Uterus (tissue), 3 donors: ENCODE measurements at regions not wholly inside any gene's neighbourhood (a gene's known extent, or its start where the extent isn't known, plus 50 kb on each side); places are given as distances from the start of the nearest gene placed in this dataset. TPM values are rescaled to one million over a fixed set of nuclear protein-coding genes. Genes with fewer than 3 reads are reported as not detected.

ENCODE experiments used
- DNase-seq, 2 donors: peaks; one replicate each; pipeline ENCODE4 v3.0.0-alpha.2; 2019 to 2020
- H3K27ac ChIP-seq, 2 donors: fragments of 200-600 bp; sonication (generic); 1 replicate in 1 of 2; 2 replicates in 1 of 2; pipeline ENCODE4 v1.5.1; 2016 to 2018
- H3K27me3 ChIP-seq, 2 donors: fragments of 200-600 bp; sonication (generic); one replicate each; pipeline ENCODE4 v1.5.1; 2018 to 2019; ENCODE audit warnings: control low read depth in 1 of 2
- H3K36me3 ChIP-seq, 2 donors: fragments of 200-600 bp; sonication (generic); one replicate each; pipeline ENCODE4 v1.5.1; 2019; ENCODE audit warnings: control low read depth in 1 of 2
- H3K4me1 ChIP-seq, 2 donors: fragments of 200-600 bp; sonication (generic); one replicate each; pipeline ENCODE4 v1.5.1; 2018 to 2019; ENCODE audit warnings: control low read depth in 1 of 2
- H3K4me3 ChIP-seq, 2 donors: fragments of 200-600 bp; sonication (generic); 1 replicate in 1 of 2; 2 replicates in 1 of 2; pipeline ENCODE4 v1.5.1; 2018 to 2019; ENCODE audit warnings: mild to moderate bottlenecking in 1 of 2
- H3K9me3 ChIP-seq, 2 donors: fragments of 200-600 bp; sonication (generic); one replicate each; pipeline ENCODE4 v1.5.1; 2019; ENCODE audit warnings: control low read depth in 1 of 2
- CTCF ChIP-seq, 4 experiments: fragments of 200-600 bp in 2 of 4; fragments of 450-650 bp in 2 of 4; sonication (generic) in 2 of 4; IDR thresholded peaks; one replicate each; pipeline ENCODE4 v1.5.1; 2016 to 2019; ENCODE audit warnings: antibody characterized with exemption in 4 of 4, mild to moderate bottlenecking in 2 of 4, moderate library complexity in 1 of 4
- POLR2A ChIP-seq, 2 donors: fragments of 450-650 bp; IDR thresholded peaks; one replicate each; pipeline ENCODE4 v1.6.1; 2016; ENCODE audit warnings: antibody characterized with exemption in 2 of 2, mild to moderate bottlenecking in 1 of 2, moderate library complexity in 1 of 2
- intact Hi-C: fragments of 100-400 bp; cut with DNase I; formaldehyde crosslinking; loops from one replicate; pipeline ENCODE4 v1.15.1; 2023; ENCODE audit warnings: low total_unique reads
- small RNA-seq: library from RNA; depleted of rRNA; stranded (forward); fragments of <200 nt; gene quantifications from one replicate; pipeline ENCODE3, GENCODE V24; 2016
- donor health status: DM: yes; HTN: yes; CAD: no.

DNA sequence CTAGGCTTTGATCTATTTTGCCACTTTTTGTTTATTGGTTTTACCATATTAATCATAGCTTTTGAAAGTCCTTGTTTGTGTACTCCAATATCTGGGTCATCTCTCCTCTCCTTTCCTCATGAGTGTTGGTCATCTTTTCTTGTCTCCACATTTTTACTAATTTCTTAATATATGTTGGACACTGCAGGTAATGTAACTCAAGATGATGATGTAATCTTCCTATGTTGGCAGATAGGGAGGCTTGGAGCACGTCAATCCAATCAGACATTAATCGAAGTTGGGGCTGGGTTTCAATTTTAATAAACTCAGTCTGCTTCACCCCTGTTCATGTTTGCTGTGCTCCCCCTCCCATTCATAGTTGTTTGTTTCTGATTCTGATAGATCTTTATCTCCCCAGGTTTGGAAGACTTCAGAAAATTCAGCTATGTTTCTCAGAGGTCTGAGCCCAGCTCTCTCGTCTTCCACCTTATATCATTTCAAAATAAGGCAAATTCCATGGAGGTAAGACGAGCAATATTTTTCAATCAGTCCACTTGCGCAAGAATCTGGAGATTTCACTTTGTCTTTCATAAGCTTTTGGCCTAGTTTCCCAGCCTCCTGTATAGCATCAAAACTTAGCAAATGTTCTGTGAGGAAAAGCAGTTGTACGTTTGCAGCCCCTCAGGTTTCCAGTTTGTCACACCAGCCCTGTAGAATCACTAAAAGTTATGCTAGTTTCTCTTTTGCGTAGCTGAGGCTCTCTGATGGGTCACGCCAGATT is 504.1 kb downstream of the TMTC2 start:
- no peak for TF ChIP-seq POLR2A (IDR thresholded peaks at IDR 0.05)
- TF ChIP-seq CTCF (IDR thresholded peaks at IDR 0.05): no peak
- intact Hi-C loops: no loop called here
- H3K9me3 ChIP-seq: no peaks in the 10 kb centered on the region
- peak; percentile 14 to 15 for DNase-seq
- H3K4me1 ChIP-seq: no peaks in the 10 kb centered on the region
- H3K27ac ChIP-seq: peak overlapping the region in 1 of 2 donors; percentile 23
- H3K27me3 ChIP-seq: no peaks in the 10 kb centered on the region
- H3K4me3 ChIP-seq: no peak overlapping the region
- no peaks in the 10 kb centered on the region for H3K36me3 ChIP-seq

DNA sequence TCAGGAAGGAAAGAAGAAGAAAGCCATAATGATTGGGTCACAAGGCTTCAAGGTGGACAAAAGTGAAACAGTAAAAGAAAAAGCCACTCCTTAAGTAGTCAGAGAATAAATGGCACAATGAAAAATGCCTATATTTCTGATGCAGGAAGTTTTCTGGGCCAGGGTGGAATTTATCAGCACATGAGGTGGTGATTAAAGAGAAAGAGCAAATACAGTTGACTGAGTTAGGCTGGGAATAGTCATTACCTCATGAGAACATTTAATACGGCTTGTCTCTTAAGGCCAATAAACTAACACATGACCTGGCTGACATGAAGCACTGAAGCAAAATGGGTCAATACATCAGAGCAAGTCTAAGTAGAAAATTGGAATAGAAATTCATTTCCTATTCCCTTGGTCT is 499.7 kb downstream of the TMTC2 start:
- Histone ChIP-seq H3K27ac (no peak overlapping the region), H3K4me1 (no peaks in the 10 kb centered on the region), H3K4me3 (no peak overlapping the region), H3K9me3 (no peaks in the 10 kb centered on the region), H3K27me3 (no peaks in the 10 kb centered on the region), H3K36me3 (no peaks in the 10 kb centered on the region)
- no peak for DNase-seq
- intact Hi-C loops: no loop called here
- TF ChIP-seq CTCF (IDR thresholded peaks at IDR 0.05): no peak
- TF ChIP-seq POLR2A (IDR thresholded peaks at IDR 0.05): no peak

DNA sequence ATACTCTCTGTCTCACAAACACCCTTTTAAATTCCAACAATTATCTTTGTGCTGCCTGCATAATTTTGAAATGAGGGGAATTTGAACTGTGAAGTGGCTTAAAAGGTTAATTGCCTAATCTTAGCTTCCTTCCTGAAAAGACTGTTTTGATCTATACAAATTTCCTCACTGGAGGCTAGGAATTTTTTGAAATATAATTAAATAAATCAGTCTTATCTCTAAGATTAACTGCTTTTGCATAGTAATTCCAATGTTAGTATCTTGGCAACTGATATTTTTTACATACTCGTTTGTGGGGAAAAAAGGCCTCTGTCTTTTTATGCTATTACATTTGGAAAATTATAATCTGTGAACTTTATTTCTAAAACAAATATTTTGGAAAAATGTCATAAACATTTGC is 498.5 kb downstream of the TMTC2 start:
- Histone ChIP-seq H3K4me3 (no peak overlapping the region), H3K36me3 (no peaks in the 10 kb centered on the region), H3K27ac (no peak overlapping the region), H3K4me1 (no peaks in the 10 kb centered on the region), H3K9me3 (no peaks in the 10 kb centered on the region), H3K27me3 (no peaks in the 10 kb centered on the region)
- intact Hi-C loops: no loop called here
- TF ChIP-seq CTCF (IDR thresholded peaks at IDR 0.05): no peak
- no peak for TF ChIP-seq POLR2A (IDR thresholded peaks at IDR 0.05)
- DNase-seq: no peak

Small RNA genes in the stretch of these regions (small RNA-seq; reads per million reads assigned to genes)
- not detected for gene RF00334
